ENCODE measurements at regions not wholly inside any gene's neighbourhood (a gene's known extent, or its start where the extent isn't known, plus 50 kb on each side); places are given as distances from the start of the nearest gene placed in this dataset.

DNA sequence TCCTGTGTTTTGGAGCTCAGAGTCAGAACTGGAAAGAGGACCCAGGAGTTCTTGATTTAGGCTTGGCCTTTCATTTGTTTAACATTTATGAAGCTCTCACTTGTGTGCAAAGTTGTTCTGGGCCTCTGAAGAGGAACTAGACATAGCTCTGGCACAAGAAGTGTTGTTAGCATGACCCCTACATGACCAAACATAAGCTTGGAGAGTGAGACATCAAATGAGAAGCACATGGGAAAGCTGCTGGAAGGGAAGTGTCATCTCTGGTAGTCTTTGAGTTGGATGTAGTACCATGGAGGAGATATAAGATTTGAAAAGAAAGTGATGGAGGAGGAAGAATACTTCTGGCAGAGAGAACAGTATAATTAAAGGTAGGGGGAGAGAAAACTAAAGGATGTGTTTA, 370.1 kb downstream of the ADRA2A start:
- TF ChIP-seq, protein P1, sequence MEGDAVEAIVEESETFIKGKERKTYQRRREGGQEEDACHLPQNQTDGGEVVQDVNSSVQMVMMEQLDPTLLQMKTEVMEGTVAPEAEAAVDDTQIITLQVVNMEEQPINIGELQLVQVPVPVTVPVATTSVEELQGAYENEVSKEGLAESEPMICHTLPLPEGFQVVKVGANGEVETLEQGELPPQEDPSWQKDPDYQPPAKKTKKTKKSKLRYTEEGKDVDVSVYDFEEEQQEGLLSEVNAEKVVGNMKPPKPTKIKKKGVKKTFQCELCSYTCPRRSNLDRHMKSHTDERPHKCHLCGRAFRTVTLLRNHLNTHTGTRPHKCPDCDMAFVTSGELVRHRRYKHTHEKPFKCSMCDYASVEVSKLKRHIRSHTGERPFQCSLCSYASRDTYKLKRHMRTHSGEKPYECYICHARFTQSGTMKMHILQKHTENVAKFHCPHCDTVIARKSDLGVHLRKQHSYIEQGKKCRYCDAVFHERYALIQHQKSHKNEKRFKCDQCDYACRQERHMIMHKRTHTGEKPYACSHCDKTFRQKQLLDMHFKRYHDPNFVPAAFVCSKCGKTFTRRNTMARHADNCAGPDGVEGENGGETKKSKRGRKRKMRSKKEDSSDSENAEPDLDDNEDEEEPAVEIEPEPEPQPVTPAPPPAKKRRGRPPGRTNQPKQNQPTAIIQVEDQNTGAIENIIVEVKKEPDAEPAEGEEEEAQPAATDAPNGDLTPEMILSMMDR (conservative IDR thresholded peaks at IDR 0.05; ENCODE audit: low read length): no peak
- TF ChIP-seq EZH2phosphoT487 (IDR thresholded peaks at IDR 0.05; ENCODE audit: borderline replicate concordance): no peak

Measured in Loucy (cell line).